HG03103 (cell line): ENCODE measurements at regions not wholly inside any gene's neighbourhood (a gene's known extent, or its start where the extent isn't known, plus 50 kb on each side); places are given as distances from the start of the nearest gene placed in this dataset.
"Not testable (repeated sequence)": the region's sequence is repeated elsewhere in the genome, so short reads cannot be mapped to it uniquely, and the experiment has no call there.

ENCODE experiments used
- ATAC-seq: cut with Tn5 transposase; IDR thresholded peaks from one replicate; pipeline ENCODE4 v1.9.1; 2021; ENCODE audit warnings: low read depth; ENCODE audit not compliant: unreplicated experiment

DNA sequence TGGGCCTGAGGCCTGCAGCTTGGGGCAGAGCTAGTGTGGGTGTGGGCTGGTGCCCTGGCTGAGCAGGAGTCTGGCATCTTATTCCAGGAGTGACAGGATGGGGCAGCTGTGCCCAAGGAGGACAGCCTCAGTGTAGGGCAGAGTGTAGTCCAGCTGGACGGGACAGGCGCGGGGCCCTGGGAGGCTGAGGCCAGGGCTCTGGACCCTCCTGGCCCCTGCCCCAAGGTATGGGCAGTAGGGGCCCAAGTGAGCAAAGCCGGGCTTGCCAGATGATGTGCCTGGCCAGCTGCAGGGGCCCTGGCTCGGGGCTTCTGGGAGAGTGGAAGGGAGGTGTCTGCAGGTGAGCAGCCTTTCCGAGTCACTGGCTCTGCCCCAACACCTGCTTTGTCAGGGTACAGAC is 1190.9 kb downstream of the BRD1 start:
- no peak for ATAC-seq

- no peak for ATAC-seq
Observed at GRCh38 chr22:48635816-48636215, 1191.9 kb downstream of the BRD1 start.

DNA sequence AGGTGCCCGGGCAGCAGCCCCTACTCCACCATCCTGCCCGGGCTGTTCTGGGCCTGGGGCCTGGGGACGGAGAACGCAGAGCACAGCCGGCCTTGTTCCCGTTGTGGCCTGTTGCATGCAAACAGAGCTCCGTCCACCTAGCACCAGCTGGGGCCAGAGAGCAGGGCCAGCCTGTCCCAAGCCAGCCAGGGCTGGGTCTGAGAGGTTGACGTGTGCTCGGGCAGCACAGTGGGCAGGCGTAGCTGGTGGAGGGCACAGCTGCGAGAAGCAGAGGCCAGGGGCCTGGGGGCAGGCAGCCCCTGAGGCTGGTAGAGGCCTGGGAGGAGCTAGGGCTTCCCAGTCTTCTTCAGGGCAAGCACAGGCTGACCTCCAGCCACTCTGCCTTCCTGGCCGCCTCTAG is 1192.6 kb downstream of the BRD1 start:
- ATAC-seq = no peak

DNA sequence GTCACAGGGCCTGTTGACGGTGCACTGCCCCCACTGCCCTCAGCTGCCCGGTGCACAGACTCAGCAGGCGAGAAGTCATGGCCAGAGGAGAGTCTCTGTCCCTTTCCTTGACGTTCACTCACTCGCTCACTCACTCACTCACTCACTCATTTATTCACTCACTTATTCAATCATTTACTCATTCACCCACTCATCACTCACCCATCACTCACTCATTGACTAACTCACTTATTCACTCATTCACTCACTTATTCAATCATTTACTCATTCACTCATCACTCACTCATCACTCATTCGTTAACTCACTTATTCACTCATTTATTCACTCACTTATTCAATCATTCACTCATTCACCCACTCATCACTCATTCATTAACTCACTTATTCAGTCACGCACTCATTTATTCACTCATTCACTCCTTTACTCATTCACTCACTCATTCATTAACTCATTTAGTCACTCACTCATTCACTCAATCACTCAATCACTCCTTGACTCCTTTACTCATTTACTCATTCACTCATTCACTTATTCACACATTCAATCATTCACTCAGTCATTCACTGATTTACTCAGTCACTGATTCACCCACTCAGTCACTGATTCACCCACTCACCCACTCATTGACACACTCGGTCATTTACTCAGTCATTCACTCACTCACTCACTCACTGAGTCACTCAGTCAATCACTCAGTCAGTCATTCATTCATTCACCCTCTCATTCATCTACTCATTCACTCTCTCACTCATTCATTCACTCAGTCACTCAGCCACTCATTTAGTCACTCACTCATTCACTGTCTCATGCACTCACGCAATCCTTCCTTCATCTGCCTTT is 1193.5 kb downstream of the BRD1 start:
- no peak for ATAC-seq

DNA sequence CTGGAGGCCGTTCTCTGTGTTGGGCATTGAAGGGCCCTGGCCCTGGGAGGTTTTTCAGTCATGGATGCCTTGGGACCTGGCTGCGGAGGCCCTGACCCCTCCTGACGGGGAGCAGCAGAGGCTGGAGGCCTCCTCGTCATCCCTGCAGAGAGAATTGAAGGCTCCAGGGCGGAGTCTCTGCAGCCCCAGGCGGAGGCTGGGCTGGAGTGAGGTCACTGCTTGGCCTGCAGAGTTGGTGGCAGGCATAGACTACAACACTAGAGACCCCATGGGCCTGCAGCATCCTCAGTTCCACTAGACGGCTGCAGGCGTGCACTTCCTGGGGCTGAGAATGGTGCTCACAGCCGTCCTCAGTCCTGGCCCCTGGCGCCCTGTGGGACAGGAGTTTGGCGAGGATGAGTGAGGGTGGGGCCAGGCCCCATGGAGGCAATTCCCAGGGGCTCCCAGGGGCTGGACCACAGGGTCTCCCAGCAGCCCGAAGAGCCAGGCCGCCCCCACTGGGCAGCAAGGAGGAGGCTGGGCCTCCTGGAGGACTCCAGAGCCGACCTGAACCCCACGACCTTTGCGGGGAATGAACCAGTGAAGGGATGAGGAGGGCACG is 1194.9 kb downstream of the BRD1 start:
- ATAC-seq = no peak

GRCh38 chr22:48631288-48631863 is 1196.3 kb downstream of the BRD1 start:
- no peak for ATAC-seq

DNA sequence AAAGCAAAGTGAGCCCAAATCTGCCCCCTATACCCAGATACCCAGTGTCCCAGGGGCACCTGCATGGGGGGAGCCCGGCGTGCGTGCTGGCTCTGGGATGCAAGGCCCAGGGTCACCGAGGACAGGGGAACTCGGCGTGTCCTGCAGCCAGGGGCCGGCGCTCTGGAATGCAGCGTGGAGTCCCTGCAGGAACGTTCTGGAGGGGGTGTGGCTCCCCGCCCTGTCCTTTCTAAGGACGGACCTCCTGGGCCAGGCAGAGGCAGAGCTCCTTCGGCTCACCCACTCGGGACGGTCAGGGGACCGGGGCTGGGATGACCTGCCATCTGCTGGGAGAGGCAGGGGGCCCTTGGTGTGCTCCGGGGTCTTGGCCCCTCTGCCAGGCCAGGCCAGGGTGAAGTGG is 1196.8 kb downstream of the BRD1 start:
- no peak for ATAC-seq

- ATAC-seq = no peak
Observed at GRCh38 chr22:48630433-48630754, 1197.3 kb downstream of the BRD1 start.

GRCh38 chr22:48629631-48630432 is 1197.8 kb downstream of the BRD1 start:
- no peak for ATAC-seq

- ATAC-seq = no peak
Observed at GRCh38 chr22:48628891-48629543, 1198.7 kb downstream of the BRD1 start.

GRCh38 chr22:48627966-48628365 is 1199.7 kb downstream of the BRD1 start:
- no peak for ATAC-seq

DNA sequence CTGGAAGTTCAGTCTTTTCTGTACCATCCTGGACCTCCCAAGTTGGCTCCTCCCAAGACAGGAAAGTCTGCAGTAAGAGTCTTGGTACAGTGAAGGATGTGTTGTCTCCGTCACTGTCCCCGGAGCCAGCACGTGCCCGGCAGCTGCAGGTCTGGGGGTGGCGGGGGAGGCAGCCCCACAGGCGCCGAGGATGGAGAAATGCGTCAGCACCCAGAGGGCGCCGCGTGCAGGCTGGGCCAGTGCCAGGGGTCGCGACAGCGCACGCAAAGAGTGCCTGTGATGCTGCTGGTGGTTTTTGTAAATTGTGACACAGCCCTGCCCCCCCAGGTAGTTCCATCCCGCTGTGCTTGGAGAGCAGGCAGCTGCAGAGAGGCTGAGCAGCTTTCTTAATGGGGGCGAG is 1200.5 kb downstream of the BRD1 start:
- ATAC-seq = no peak

GRCh38 chr22:48624401-48624800 is 1203.3 kb downstream of the BRD1 start:
- ATAC-seq = no peak

DNA sequence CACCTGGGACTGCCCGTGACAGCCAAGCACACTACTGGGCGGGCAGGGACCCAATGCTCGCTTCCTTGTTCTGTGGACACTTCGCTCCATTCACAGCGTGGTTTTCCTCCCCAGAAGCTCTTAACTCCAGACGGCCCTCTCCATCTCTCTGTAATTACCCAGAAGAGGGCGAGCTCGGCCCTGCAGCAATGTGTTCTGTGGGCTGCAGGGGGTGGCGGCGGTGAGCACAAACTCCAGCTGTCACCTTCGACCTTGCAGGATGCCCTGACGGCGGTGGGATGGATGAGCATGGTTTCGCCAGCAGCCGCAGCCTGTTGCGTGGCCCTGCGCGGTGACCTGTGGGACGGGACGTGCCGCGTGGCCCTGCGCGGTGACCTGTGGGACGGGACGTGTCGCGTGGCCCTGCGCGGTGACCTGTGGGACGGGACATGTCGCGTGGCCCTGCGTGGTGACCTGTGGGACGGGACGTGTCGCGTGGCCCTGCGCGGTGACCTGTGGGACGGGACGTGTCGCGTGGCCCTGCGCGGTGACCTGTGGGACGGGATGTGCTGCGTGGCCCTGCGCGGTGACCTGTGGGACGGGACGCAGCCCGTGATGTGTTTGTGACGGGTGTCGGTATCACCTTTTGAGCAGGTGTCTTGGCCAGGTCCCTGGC is 1204.7 kb downstream of the BRD1 start:
- ATAC-seq = no peak

DNA sequence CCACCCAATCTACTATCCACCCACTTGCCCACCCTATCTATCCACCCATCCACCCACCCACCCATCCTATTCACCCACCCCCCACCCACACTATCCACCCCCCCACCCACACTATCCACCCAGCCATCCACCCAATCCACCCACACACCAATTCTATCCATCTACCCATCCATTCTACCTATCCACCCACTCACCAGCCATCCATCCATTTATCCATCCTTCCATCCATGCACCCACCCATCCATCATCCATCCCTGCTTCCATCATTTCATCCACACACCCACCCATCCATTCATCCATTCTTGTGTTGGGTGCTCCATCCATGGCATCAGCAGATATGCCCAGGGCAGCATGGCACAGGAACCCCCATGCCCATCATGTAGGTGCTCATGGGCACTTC is 1206.6 kb downstream of the BRD1 start:
- ATAC-seq = no peak

DNA sequence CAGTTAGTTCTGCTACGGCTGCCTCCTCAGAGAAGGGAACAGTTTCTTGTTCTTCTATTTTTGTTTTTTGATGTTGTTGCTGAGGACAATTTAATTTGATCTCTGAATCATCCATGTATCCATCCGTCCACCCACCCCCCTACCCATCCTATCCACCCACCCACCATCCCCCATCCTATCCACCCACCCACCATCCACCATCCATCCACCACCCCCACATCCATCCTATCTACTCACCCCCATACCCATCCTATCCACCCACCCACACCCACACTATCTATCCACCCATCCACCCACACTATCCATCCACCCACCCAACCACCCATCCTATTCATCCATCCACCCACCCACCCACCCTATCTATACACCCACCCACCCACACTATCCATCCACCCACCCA is 1207.2 kb downstream of the BRD1 start:
- not testable (repeated sequence) for ATAC-seq

- ATAC-seq = no peak
Observed at GRCh38 chr22:48619721-48620120, 1208.0 kb downstream of the BRD1 start.

DNA sequence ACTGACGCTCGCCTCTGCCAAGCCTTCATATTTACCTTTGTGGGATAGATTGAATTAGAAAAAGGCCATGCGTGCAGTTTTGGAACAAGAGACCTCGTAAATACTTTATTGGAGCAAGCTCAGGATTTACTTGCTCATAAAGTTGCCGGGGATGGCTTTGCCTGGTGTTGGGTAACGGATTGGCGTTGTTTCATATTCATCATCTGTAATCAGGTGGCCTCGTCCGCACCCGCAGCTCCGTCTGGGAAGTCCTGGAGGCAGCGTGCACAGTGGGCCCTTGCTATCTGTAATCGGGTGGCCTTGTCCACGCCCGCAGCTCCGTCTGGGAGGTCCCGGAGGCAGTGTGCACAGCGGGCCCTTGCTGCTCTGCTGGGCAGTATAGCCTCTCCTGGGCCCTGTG is 1209.3 kb downstream of the BRD1 start:
- ATAC-seq = no peak

GRCh38 chr22:48616656-48617055 is 1211.0 kb downstream of the BRD1 start:
- no peak for ATAC-seq
